ENCODE measurements at regions not wholly inside any gene's neighbourhood (a gene's known extent, or its start where the extent isn't known, plus 50 kb on each side); places are given as distances from the start of the nearest gene placed in this dataset.

- no peak overlapping the region for H3K4me3 ChIP-seq (ENCODE audit: low read depth, low read length)
- TF ChIP-seq CTCF (IDR thresholded peaks at IDR 0.05; ENCODE audit: low read depth, low read length): no peak
- in situ Hi-C loops (cut with HindIII; ENCODE audit: low sequenced_read_pairs): no loop called here
- DNase-seq (ENCODE audit: low read depth, low spot score): no peak
Measured at GRCh38 chr4:167524091-167524490, 289.8 kb upstream of the SPOCK3 start.

- TF ChIP-seq CTCF (IDR thresholded peaks at IDR 0.05; ENCODE audit: low read depth, low read length): no peak
- H3K4me3 ChIP-seq (ENCODE audit: low read depth, low read length): no peak overlapping the region
- DNase-seq (ENCODE audit: low read depth, low spot score): no peak
- in situ Hi-C loops (cut with HindIII; ENCODE audit: low sequenced_read_pairs): no loop called here
Measured at GRCh38 chr4:167537761-167538160, 303.5 kb upstream of the SPOCK3 start.

GRCh38 chr4:167541286-167541685 lies 307.0 kb upstream of the SPOCK3 start:
- no peak overlapping the region for H3K4me3 ChIP-seq (ENCODE audit: low read depth, low read length)
- DNase-seq (ENCODE audit: low read depth, low spot score): no peak
- in situ Hi-C loops (cut with HindIII; ENCODE audit: low sequenced_read_pairs): no loop called here
- TF ChIP-seq CTCF (IDR thresholded peaks at IDR 0.05; ENCODE audit: low read depth, low read length): no peak

GRCh38 chr4:167544391-167544790 lies 310.1 kb upstream of the SPOCK3 start:
- no peak overlapping the region for H3K4me3 ChIP-seq (ENCODE audit: low read depth, low read length)
- TF ChIP-seq CTCF (IDR thresholded peaks at IDR 0.05; ENCODE audit: low read depth, low read length): no peak
- no peak for DNase-seq (ENCODE audit: low read depth, low spot score)
- in situ Hi-C loops (cut with HindIII; ENCODE audit: low sequenced_read_pairs): no loop called here

GRCh38 chr4:167550021-167550420 lies 315.7 kb upstream of the SPOCK3 start:
- H3K4me3 ChIP-seq (ENCODE audit: low read depth, low read length): no peak overlapping the region
- in situ Hi-C loops (cut with HindIII; ENCODE audit: low sequenced_read_pairs): no loop called here
- no peak for TF ChIP-seq CTCF (IDR thresholded peaks at IDR 0.05; ENCODE audit: low read depth, low read length)
- no peak for DNase-seq (ENCODE audit: low read depth, low spot score)

- no peak for DNase-seq (ENCODE audit: low read depth, low spot score)
- H3K4me3 ChIP-seq (ENCODE audit: low read depth, low read length): no peak overlapping the region
- in situ Hi-C loops (cut with HindIII; ENCODE audit: low sequenced_read_pairs): no loop called here
- no peak for TF ChIP-seq CTCF (IDR thresholded peaks at IDR 0.05; ENCODE audit: low read depth, low read length)
Measured at GRCh38 chr4:167555338-167556022, 321.2 kb upstream of the SPOCK3 start.
